SK-N-SH treated with all-trans-retinoic acid at 6 μM for 48 hours (cell line): ENCODE measurements at regions not wholly inside any gene's neighbourhood (a gene's known extent, or its start where the extent isn't known, plus 50 kb on each side); places are given as distances from the start of the nearest gene placed in this dataset.

Source experiments
- CSDC2 ChIP-seq: fragments of 250-450 bp; sonication (Bioruptor Pico); IDR thresholded peaks from 2 replicates; pipeline ENCODE4 v1.5.0; 2020; ENCODE audit warnings: mild to moderate bottlenecking, moderate library complexity
- ISL1 ChIP-seq: fragments of 250-450 bp; sonication (Bioruptor Pico); IDR thresholded peaks from 2 replicates; pipeline ENCODE4 v2.1.2; 2022; ENCODE audit warnings: mild to moderate bottlenecking, moderate library complexity
- TCF4 ChIP-seq: fragments of 250-450 bp; sonication (Bioruptor Pico); IDR thresholded peaks from 2 replicates; pipeline ENCODE4 v1.8.0; 2021; ENCODE audit warnings: mild to moderate bottlenecking, moderate library complexity, borderline replicate concordance
- ZFP3 ChIP-seq: fragments of 250-450 bp; sonication (Bioruptor Pico); IDR thresholded peaks from 2 replicates; pipeline ENCODE4 v1.5.0; 2020; ENCODE audit warnings: mild to moderate bottlenecking, moderate library complexity
- ZNF70 ChIP-seq: fragments of 450-650 bp; formaldehyde crosslinking; IDR thresholded peaks from 2 replicates; pipeline ENCODE4 v1.5.0; 2020; ENCODE audit warnings: mild to moderate bottlenecking, moderate library complexity

DNA sequence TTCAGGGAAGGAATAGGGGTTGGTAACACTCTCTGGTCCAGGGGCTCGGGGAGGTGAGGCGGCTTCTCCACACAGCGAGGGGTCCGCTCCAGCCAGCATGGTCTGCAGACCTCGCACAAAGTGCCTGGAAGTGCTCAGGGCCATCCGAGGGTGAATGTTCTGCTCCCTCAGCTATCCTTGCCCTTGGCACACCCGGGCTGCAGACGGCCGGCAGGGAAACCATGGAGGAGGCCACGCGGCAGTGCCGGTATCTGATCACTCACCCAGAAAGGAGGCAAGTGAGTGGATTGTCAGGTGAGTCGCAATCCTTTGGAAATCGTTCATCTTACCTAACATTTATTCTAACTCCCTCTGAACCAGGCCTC, 62.0 kb downstream of the DLL1 start:
- TF ChIP-seq ISL1 (CRISPR knock-in tag) (no peak), CSDC2 (CRISPR knock-in tag) (no peak), ZFP3 (CRISPR knock-in tag) (no peak), ZNF70 (CRISPR knock-in tag) (no peak), TCF4 (no peak)
